ENCODE measurements at regions not wholly inside any gene's neighbourhood (a gene's known extent, or its start where the extent isn't known, plus 50 kb on each side); places are given as distances from the start of the nearest gene placed in this dataset.

GRCh38 chr14:86196471-86196870 is 666.5 kb downstream of the FLRT2 start:
- WGBS (ENCODE audit: insufficient coverage, insufficient replicate concordance, low lambda C conversion rate, missing lambda C conversion rate) = 6% methylated on average over 4 of the region's 4 CpGs
- intact Hi-C loops (cut with micrococcal nuclease; ENCODE audit: unreplicated experiment) = no loop called here
- RAD21 ChIA-PET (ENCODE audit: unreplicated experiment) = no interaction called here
- SMC1A ChIA-PET (ENCODE audit: uncharacterized antibody, unreplicated experiment) = interaction anchor here (0.7 kb wide), 1 partner anchor 282 kb away, joined by 4 read pairs; no protein-coding TSS in a partner anchor
- TF ChIP-seq ATF7 (IDR thresholded peaks at IDR 0.05; ENCODE audit: low read depth) (no peak), KLF5 (IDR thresholded peaks at IDR 0.05; ENCODE audit: partially characterized antibody) (no peak), NR2F1 (conservative IDR thresholded peaks at IDR 0.05) (no peak), MYC (IDR thresholded peaks at IDR 0.05; ENCODE audit: insufficient read depth, insufficient read length, insufficient replicate concordance, low read length, severe bottlenecking) (no peak), RUNX3 (IDR thresholded peaks at IDR 0.05; ENCODE audit: low read length) (no peak), ZNF207 (IDR thresholded peaks at IDR 0.05; ENCODE audit: borderline replicate concordance) (no peak)
- Histone ChIP-seq H3K4me2 (ENCODE audit: control insufficient read depth, insufficient read depth) (no peak overlapping the region), H4K20me1 (ENCODE audit: control insufficient read depth, insufficient read depth) (no peaks in the 10 kb centered on the region), H3K27ac (ENCODE audit: control insufficient read depth, insufficient read depth) (no peak overlapping the region), H3K79me2 (ENCODE audit: control insufficient read depth, insufficient read depth, low read length) (no peaks in the 10 kb centered on the region), H3K9me3 (replicated peaks; ENCODE audit: control insufficient read depth, insufficient read depth, low read length) (no peaks in the 10 kb centered on the region), H2AFZ (ENCODE audit: control insufficient read depth, low read depth, low read length) (no peak overlapping the region), H3K4me3 (no peak overlapping the region), H3K4me1 (ENCODE audit: control insufficient read depth, insufficient read depth, low read length) (no peaks in the 10 kb centered on the region), H3K27me3 (replicated peaks in 1 of 2; ENCODE audit: control insufficient read depth in 2 of 2, insufficient read depth in 2 of 2, low read length in 1 of 2) (no peaks in the 10 kb centered on the region), H3K36me3 (ENCODE audit: control insufficient read depth in 2 of 2, insufficient read depth in 2 of 2, low read length in 1 of 2) (no peaks in the 10 kb centered on the region), H3K9ac (ENCODE audit: control insufficient read depth, insufficient read depth, low read length) (no peak overlapping the region)
- POLR2A ChIA-PET = no interaction called here
- no peak for ATAC-seq
- no peak for DNase-seq (ENCODE audit: low read depth, low spot score)
- CTCF ChIA-PET = interaction anchor here (2.1 kb wide), 1 partner anchor 17 kb away, joined by 4 read pairs; no protein-coding TSS in a partner anchor
- no TSS peak for BruUV-seq (replicated peaks)
- in situ Hi-C loops (cut with MboI) = no loop called here
- no peak for FAIRE-seq

GRCh38 chr14:86193756-86194155 is 663.8 kb downstream of the FLRT2 start:
- Histone ChIP-seq H3K27me3 (replicated peaks in 1 of 2; ENCODE audit: control insufficient read depth in 2 of 2, insufficient read depth in 2 of 2, low read length in 1 of 2) (no peaks in the 10 kb centered on the region), H3K9ac (ENCODE audit: control insufficient read depth, insufficient read depth, low read length) (no peak overlapping the region), H3K4me1 (ENCODE audit: control insufficient read depth, insufficient read depth, low read length) (no peaks in the 10 kb centered on the region), H3K36me3 (ENCODE audit: control insufficient read depth in 2 of 2, insufficient read depth in 2 of 2, low read length in 1 of 2) (no peaks in the 10 kb centered on the region), H4K20me1 (ENCODE audit: control insufficient read depth, insufficient read depth) (no peaks in the 10 kb centered on the region), H3K27ac (ENCODE audit: control insufficient read depth, insufficient read depth) (no peak overlapping the region), H3K4me3 (no peak overlapping the region), H3K9me3 (replicated peaks; ENCODE audit: control insufficient read depth, insufficient read depth, low read length) (no peaks in the 10 kb centered on the region), H3K4me2 (ENCODE audit: control insufficient read depth, insufficient read depth) (no peak overlapping the region), H2AFZ (ENCODE audit: control insufficient read depth, low read depth, low read length) (no peak overlapping the region), H3K79me2 (ENCODE audit: control insufficient read depth, insufficient read depth, low read length) (no peaks in the 10 kb centered on the region)
- ChIA-PET RAD21 (ENCODE audit: unreplicated experiment) (no interaction called here), POLR2A (no interaction called here), SMC1A (ENCODE audit: uncharacterized antibody, unreplicated experiment) (interaction anchor here (0.6 kb wide), 1 partner anchor 1289 kb away, joined by 3 read pairs; no protein-coding TSS in a partner anchor), CTCF (no interaction called here)
- ATAC-seq (no peak), FAIRE-seq (no peak), DNase-seq (ENCODE audit: low read depth, low spot score) (no peak)
- no TSS peak for BruUV-seq (replicated peaks)
- no peak for TF ChIP-seq ZNF274 (IDR thresholded peaks at IDR 0.05; ENCODE audit: insufficient read depth, insufficient read length)
- TF ChIP-seq MYC (IDR thresholded peaks at IDR 0.05; ENCODE audit: insufficient read depth, insufficient read length, insufficient replicate concordance, low read length, severe bottlenecking) = no peak
- TF ChIP-seq ZNF217 (IDR thresholded peaks at IDR 0.05) = no peak
- 3% methylated on average over 3 of the region's 3 CpGs for WGBS (ENCODE audit: insufficient coverage, insufficient replicate concordance, low lambda C conversion rate, missing lambda C conversion rate)
- intact Hi-C loops (cut with micrococcal nuclease; ENCODE audit: unreplicated experiment) (no loop called here), in situ Hi-C loops (cut with MboI) (no loop called here)
